K562 (cell line): ENCODE measurements at regions not wholly inside any gene's neighbourhood (a gene's known extent, or its start where the extent isn't known, plus 50 kb on each side); places are given as distances from the start of the nearest gene placed in this dataset.

ENCODE experiments used
- ATAC-seq: fragments of 200-7000 bp; cut with Tn5 transposase; 3 replicates; pipeline ENCODE4 v1.9.1; 2020; ENCODE audit warnings: moderate library complexity
- BruUV-seq: library from RNA; stranded (reverse); fragments of 400-500 nt; replicated peaks from 2 replicates; lab custom pipeline; 2021; lab: Mats Ljungman, UMichigan
- CTCF ChIA-PET: fragments of 300-600 bp; formaldehyde crosslinking; extraction: SDS; loops from one replicate; lab custom pipeline; 2021; ENCODE audit warnings: low intra/inter-chr PET ratio; lab: Yijun Ruan, JAX
- POLR2A ChIA-PET: fragments of 300-600, 350-650 bp; sonication (Branson Sonifier 250); formaldehyde crosslinking; extraction: SDS; loops from one replicate; lab custom pipeline; 2021; ENCODE audit warnings: antibody characterized with exemption, inconsistent platforms; lab: Yijun Ruan, JAX
- DNase-seq, 4 experiments: peaks; one replicate each; pipeline versions ENCODE4 v3.0.0 to v3.0.0-alpha.2; 2011 to 2018; ENCODE audit warnings: low spot score in 3 of 4, mixed read lengths in 3 of 4; ENCODE audit errors: extremely low read depth in 1 of 4
- FAIRE-seq: peaks from 2 replicates; lab custom pipeline; 2011; peaks lifted over from hg19 to GRCh38; lab: Jason Lieb, UNC
- H2AFZ ChIP-seq: 2 replicates; pipeline ENCODE4 v1.6.0; 2011; ENCODE audit warnings: low read depth, low read length, control low read depth, inconsistent platforms
- H3K27ac ChIP-seq: fragments of 200-600 bp; 3 replicates; pipeline ENCODE4 v1.8.0; 2011; ENCODE audit warnings: low read depth, mild to moderate bottlenecking, control low read depth, inconsistent platforms, low read length, moderate library complexity, mixed read lengths; ENCODE audit errors: extremely low read depth
- H3K27me3 ChIP-seq, 2 experiments: fragments of 300-600 bp in 1 of 2; 2 replicates in 1 of 2; 3 replicates in 1 of 2; pipeline versions ENCODE4 v1.6.0 to v1.8.0; 2011; ENCODE audit warnings: inconsistent platforms in 2 of 2, low read length in 2 of 2, mild to moderate bottlenecking in 1 of 2, mixed read lengths in 1 of 2, moderate library complexity in 1 of 2; ENCODE audit not compliant: control insufficient read depth in 2 of 2, insufficient read depth in 2 of 2
- H3K36me3 ChIP-seq: fragments of 300-600 bp; 3 replicates; pipeline ENCODE4 v1.8.0; 2011; ENCODE audit warnings: mild to moderate bottlenecking, low read length, inconsistent platforms; ENCODE audit not compliant: control insufficient read depth, insufficient read depth
- H3K4me1 ChIP-seq, 2 experiments: fragments of 200-600 bp in 1 of 2; replicated peaks in 1 of 2; 2 replicates in 1 of 2; 3 replicates in 1 of 2; pipeline versions ENCODE4 v1.5.1 to v1.8.0; 2011; ENCODE audit warnings: inconsistent platforms in 2 of 2, low read length in 2 of 2, mild to moderate bottlenecking in 1 of 2, mixed read lengths in 1 of 2, moderate library complexity in 1 of 2; ENCODE audit not compliant: control insufficient read depth in 2 of 2, insufficient read depth in 2 of 2
- H3K4me2 ChIP-seq: 2 replicates; pipeline ENCODE4 v1.6.1; 2011; ENCODE audit warnings: low read length, control low read depth, inconsistent platforms, mixed read lengths; ENCODE audit not compliant: insufficient read depth
- H3K4me3 ChIP-seq: fragments of 200-600 bp; sonication (generic), shearing (Covaris generic); 2 replicates; pipeline ENCODE4 v1.5.1; 2016; ENCODE audit warnings: control low read depth, inconsistent platforms
- H3K79me2 ChIP-seq: fragments of 200-600 bp; 3 replicates; pipeline ENCODE4 v1.8.0; 2011; ENCODE audit warnings: low read length, inconsistent platforms; ENCODE audit not compliant: control insufficient read depth, insufficient read depth
- H3K9ac ChIP-seq, 2 experiments: 2 replicates each; pipeline versions ENCODE4 v1.6.0 to v1.6.1; 2011; ENCODE audit warnings: low read depth in 2 of 2, low read length in 2 of 2, control low read depth in 1 of 2, inconsistent platforms in 1 of 2, mild to moderate bottlenecking in 1 of 2, mixed read lengths in 1 of 2; ENCODE audit not compliant: insufficient read depth in 1 of 2
- H3K9me1 ChIP-seq: one replicate; pipeline ENCODE4 v1.6.0; 2011; ENCODE audit warnings: inconsistent platforms, mild to moderate bottlenecking, low read length, moderate library complexity; ENCODE audit not compliant: control insufficient read depth, insufficient read depth
- H3K9me3 ChIP-seq: replicated peaks from 2 replicates; pipeline ENCODE4 v1.5.1; 2011; ENCODE audit warnings: low read depth, low read length, inconsistent platforms; ENCODE audit not compliant: control insufficient read depth, insufficient read depth
- H4K20me1 ChIP-seq: replicated peaks from 2 replicates; pipeline ENCODE4 v1.6.1; 2011; ENCODE audit warnings: low read length, inconsistent platforms, mixed read lengths; ENCODE audit not compliant: control insufficient read depth, insufficient read depth
- CBX3 ChIP-seq, 2 experiments: IDR thresholded peaks; 1 replicate in 1 of 2; 2 replicates in 1 of 2; pipeline ENCODE4 v1.6.1; 2012; ENCODE audit warnings: inconsistent platforms in 2 of 2, low read length in 2 of 2, borderline replicate concordance in 1 of 2, control low read depth in 1 of 2
- ETS2 ChIP-seq: IDR thresholded peaks from 2 replicates; pipeline ENCODE4 v1.6.1; 2016; ENCODE audit warnings: borderline replicate concordance, missing genetic modification characterization, mild to moderate bottlenecking, moderate library complexity, missing compliant biosample characterization; ENCODE audit not compliant: poor library complexity, severe bottlenecking
- HDAC3 ChIP-seq: fragments of 450-650 bp; IDR thresholded peaks from 2 replicates; pipeline ENCODE4 v1.6.1; 2018; ENCODE audit warnings: borderline replicate concordance, mild to moderate bottlenecking, moderate library complexity; ENCODE audit not compliant: partially characterized antibody
- ILK ChIP-seq: fragments of 450-650 bp; IDR thresholded peaks from 2 replicates; pipeline ENCODE4 v1.6.1; 2016; ENCODE audit warnings: missing genetic modification characterization, low read depth, mild to moderate bottlenecking, missing compliant biosample characterization, moderate library complexity, borderline replicate concordance
- KAT2B ChIP-seq: IDR thresholded peaks from one replicate; pipeline ENCODE4 v1.6.1; 2012; ENCODE audit warnings: low read depth, mild to moderate bottlenecking, control low read depth, inconsistent platforms, low read length, moderate library complexity
- KDM2B ChIP-seq: fragments of 250-450 bp; sonication (Bioruptor Pico); IDR thresholded peaks from 2 replicates; pipeline ENCODE4 v1.8.0; 2021; ENCODE audit warnings: mild to moderate bottlenecking, moderate library complexity
- MNT ChIP-seq, 2 experiments: fragments of 450-650 bp; conservative IDR thresholded peaks; 2 replicates each; pipeline ENCODE4 v1.6.1; 2017; ENCODE audit warnings: mild to moderate bottlenecking in 2 of 2, moderate library complexity in 2 of 2
- MTA2 ChIP-seq: fragments of 450-650 bp; IDR thresholded peaks from 2 replicates; pipeline ENCODE4 v1.6.1; 2016; ENCODE audit warnings: low read depth
- MTA3 ChIP-seq: fragments of 450-650 bp; formaldehyde crosslinking; IDR thresholded peaks from 2 replicates; pipeline ENCODE4 v1.6.1; 2017; ENCODE audit warnings: mild to moderate bottlenecking, borderline replicate concordance
- NRF1 ChIP-seq, 2 experiments: fragments of 450-650 bp; IDR thresholded peaks in 1 of 2; conservative IDR thresholded peaks in 1 of 2; 2 replicates each; pipeline ENCODE4 v1.6.1; 2014; ENCODE audit warnings: mild to moderate bottlenecking in 2 of 2
- SIN3B ChIP-seq: fragments of 450-650 bp; IDR thresholded peaks from 2 replicates; pipeline ENCODE4 v1.6.1; 2017; ENCODE audit warnings: low read depth, mild to moderate bottlenecking, moderate library complexity
- WHSC1 ChIP-seq: IDR thresholded peaks from one replicate; pipeline ENCODE4 v1.6.1; 2012; ENCODE audit warnings: low read length, control low read depth, inconsistent platforms
- ZNF174 ChIP-seq: fragments of 250-450 bp; sonication (Bioruptor Pico); IDR thresholded peaks from 2 replicates; pipeline ENCODE4 v1.4.0; 2020; ENCODE audit warnings: mild to moderate bottlenecking
- WGBS: fragments of 100-300 bp; shearing (Covaris generic); methylation state at CpG from one replicate; pipeline ENCODE4 v1.1.6; 2016; ENCODE audit warnings: low coverage, mixed read lengths; ENCODE audit not compliant: insufficient coverage; ENCODE audit errors: missing lambda C conversion rate; 5-methylcytosine and 5-hydroxymethylcytosine counted together
- in situ Hi-C: fragments of 300-500 bp; cut with MboI; formaldehyde crosslinking; loops from 4 replicates; pipeline ENCODE4 v1.15.0; 2018; ENCODE audit warnings: inconsistent platforms, mixed read lengths
- intact Hi-C: fragments of 100-400 bp; cut with micrococcal nuclease; formaldehyde crosslinking; loops from 2 replicates; pipeline ENCODE4 v1.14.2; 2022

- Histone ChIP-seq H3K27ac (no peak overlapping the region), H4K20me1 (no peaks in the 10 kb centered on the region), H3K9me1 (no peaks in the 10 kb centered on the region), H3K9ac (no peak overlapping the region), H3K4me1 (peaks cover 0 to 5% of the 10 kb centered on the region in 2 experiments; a peak in 2 of 5 replicates), H3K79me2 (no peaks in the 10 kb centered on the region), H3K4me3 (no peak overlapping the region), H3K4me2 (no peak overlapping the region), H2AFZ (no peak overlapping the region), H3K9me3 (no peaks in the 10 kb centered on the region), H3K36me3 (no peaks in the 10 kb centered on the region), H3K27me3 (peaks cover 0 to 21% of the 10 kb centered on the region in 2 experiments; a peak in 2 of 5 replicates)
- CTCF ChIA-PET: no interaction called here
- no peak for TF ChIP-seq ILK (tag)
- FAIRE-seq (no peak), DNase-seq (no peak), ATAC-seq (no peak)
- no TSS peak for BruUV-seq
- 4% methylated on average over 6 of the region's 7 CpGs for WGBS
- intact Hi-C loops: no loop called here
- POLR2A ChIA-PET: no interaction called here
- in situ Hi-C loops: no loop called here
Measured at GRCh38 chr13:111904166-111904565, 162.8 kb upstream of the SOX1 start.

- 0 out of 2 replicates have a peak overlapping the region, but pooled peaks have one; percentile 8 for H2AFZ ChIP-seq
- no peak for TF ChIP-seq CBX3 (IDR thresholded peaks at IDR 0.05; ENCODE audit: borderline replicate concordance in 1 of 2, low read length in 2 of 2)
- TF ChIP-seq HDAC3: no peak
- TF ChIP-seq SIN3B: no peak
- TF ChIP-seq ETS2: no peak
- no peak for TF ChIP-seq KDM2B
- TF ChIP-seq MTA2: no peak
- TF ChIP-seq NRF1 (conservative IDR thresholded peaks at IDR 0.05 in 1 of 2, IDR thresholded peaks at IDR 0.05 in 1 of 2): no peak
- no peak for TF ChIP-seq WHSC1
- TF ChIP-seq MTA3: no peak
- TF ChIP-seq MNT (conservative IDR thresholded peaks at IDR 0.05): 0 out of 4 replicates have a peak, but pooled peaks of 1 of the 2 experiments have one; percentile 25
- no peak for TF ChIP-seq KAT2B
- no peak for TF ChIP-seq ZNF174 (CRISPR knock-in tag)
Measured at GRCh38 chr13:111904701-111905608, 162.0 kb upstream of the SOX1 start.

More at GRCh38 chr13:111904701-111905608, 162.0 kb upstream of the SOX1 start:
- no peaks in the 10 kb centered on the region for H3K9me3 ChIP-seq
- H3K36me3 ChIP-seq: no peaks in the 10 kb centered on the region
- DNase-seq: peak; percentile 34 to 74 (median 65)
- 63% methylated on average over 20 of the region's 47 CpGs for WGBS
- ChIA-PET POLR2A (no interaction called here), CTCF (no interaction called here)
- no peaks in the 10 kb centered on the region for H4K20me1 ChIP-seq
- FAIRE-seq: no peak
- H3K27ac ChIP-seq: no peak overlapping the region
- peaks cover 0 to 17% of the 10 kb centered on the region in 2 experiments; a peak in 2 of 5 replicates for H3K27me3 ChIP-seq
- no peak overlapping the region for H3K4me3 ChIP-seq
- H3K79me2 ChIP-seq: no peaks in the 10 kb centered on the region
- BruUV-seq: no TSS peak
- no peak overlapping the region for H3K9ac ChIP-seq
- peak; percentile 89 for ATAC-seq
- H3K4me2 ChIP-seq: no peak overlapping the region; the same call in 1 of the 2 replicates
- in situ Hi-C loops: no loop called here
- intact Hi-C loops: no loop called here
- H3K4me1 ChIP-seq: peaks cover 0 to 5% of the 10 kb centered on the region in 2 experiments; a peak in 2 of 5 replicates
- no peaks in the 10 kb centered on the region for H3K9me1 ChIP-seq
